ENCODE measurements at regions not wholly inside any gene's neighbourhood (a gene's known extent, or its start where the extent isn't known, plus 50 kb on each side); places are given as distances from the start of the nearest gene placed in this dataset.

DNA sequence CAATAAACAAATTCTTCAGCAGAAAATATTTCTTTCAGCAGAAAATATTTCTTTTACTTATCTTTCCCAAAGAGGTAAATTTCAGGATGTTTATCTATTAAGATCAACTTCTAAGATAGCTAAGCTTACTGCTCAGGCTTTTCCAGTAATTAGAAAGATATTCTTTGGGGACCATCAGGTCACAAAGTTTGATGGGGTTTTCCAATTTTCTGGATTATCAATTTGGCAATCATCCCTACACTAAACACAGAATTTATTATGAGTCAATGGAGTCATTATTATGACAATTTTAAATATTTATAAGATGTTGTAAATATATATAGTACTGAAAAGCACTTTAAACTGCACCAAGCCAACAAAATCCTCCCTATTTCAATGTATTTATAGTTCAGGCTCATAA lies 137.6 kb downstream of the AKAP11 start:
- H3K9me3 Mint-ChIP-seq (ENCODE audit: low read depth) = no peaks in the 10 kb centered on the region
- no peak overlapping the region for H3K4me3 Mint-ChIP-seq (ENCODE audit: low read depth)
- H3K36me3 Mint-ChIP-seq (ENCODE audit: insufficient read depth) = no peaks in the 10 kb centered on the region
- H3K27ac Mint-ChIP-seq = no peak overlapping the region
- no peak for DNase-seq (ENCODE audit: low spot score, unreplicated experiment)
- TF ChIP-seq CTCF (IDR thresholded peaks at IDR 0.05; ENCODE audit: unreplicated experiment) = no peak
- peaks cover 3% of the 10 kb centered on the region for H3K27me3 Mint-ChIP-seq
- no peaks in the 10 kb centered on the region for H3K4me1 Mint-ChIP-seq (ENCODE audit: low read depth)

DNA sequence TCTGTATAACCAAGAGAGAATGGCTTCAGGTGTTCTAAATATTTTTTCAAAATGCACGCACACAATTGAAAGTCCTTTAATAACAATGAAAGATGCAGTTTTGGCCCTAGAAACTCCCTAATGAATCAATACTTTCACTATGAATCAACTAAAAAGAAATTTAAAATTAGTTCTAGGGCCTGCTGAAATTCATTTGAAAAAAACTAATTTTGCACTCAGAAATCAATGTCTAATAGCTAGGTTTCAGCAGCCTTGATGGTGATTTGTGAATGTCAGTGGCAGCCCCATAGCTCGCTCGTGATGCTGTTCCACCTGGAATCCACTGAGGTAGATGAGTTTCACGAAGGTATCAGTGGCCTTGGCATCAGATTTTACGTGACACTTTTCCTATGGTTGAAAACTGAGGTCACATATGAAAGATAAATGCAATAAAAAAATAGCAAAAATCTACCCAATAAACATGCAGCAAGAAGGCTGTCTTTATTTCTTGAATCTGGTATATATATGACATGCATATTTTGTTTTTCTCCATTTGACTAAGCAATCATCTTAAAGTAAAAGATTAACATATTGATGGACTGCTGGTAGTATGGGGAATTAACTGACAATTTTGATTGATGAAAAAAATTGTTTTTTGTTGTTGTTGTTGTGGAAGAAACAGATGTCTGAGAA lies 141.0 kb downstream of the AKAP11 start:
- no peak for TF ChIP-seq CTCF (IDR thresholded peaks at IDR 0.05; ENCODE audit: unreplicated experiment)
- H3K27me3 Mint-ChIP-seq = no peaks in the 10 kb centered on the region
- H3K36me3 Mint-ChIP-seq (ENCODE audit: insufficient read depth) = no peaks in the 10 kb centered on the region
- no peaks in the 10 kb centered on the region for H3K9me3 Mint-ChIP-seq (ENCODE audit: low read depth)
- no peaks in the 10 kb centered on the region for H3K4me1 Mint-ChIP-seq (ENCODE audit: low read depth)
- no peak overlapping the region for H3K4me3 Mint-ChIP-seq (ENCODE audit: low read depth)
- no peak for DNase-seq (ENCODE audit: low spot score, unreplicated experiment)
- no peak overlapping the region for H3K27ac Mint-ChIP-seq

- no peaks in the 10 kb centered on the region for H3K36me3 Mint-ChIP-seq (ENCODE audit: insufficient read depth)
- H3K9me3 Mint-ChIP-seq (ENCODE audit: low read depth) = no peaks in the 10 kb centered on the region
- H3K4me3 Mint-ChIP-seq (ENCODE audit: low read depth) = no peak overlapping the region
- DNase-seq (ENCODE audit: low spot score, unreplicated experiment) = no peak
- no peak for TF ChIP-seq CTCF (IDR thresholded peaks at IDR 0.05; ENCODE audit: unreplicated experiment)
- no peaks in the 10 kb centered on the region for H3K4me1 Mint-ChIP-seq (ENCODE audit: low read depth)
- H3K27me3 Mint-ChIP-seq = no peaks in the 10 kb centered on the region
- H3K27ac Mint-ChIP-seq = no peak overlapping the region
These were observed 141.5 kb downstream of the AKAP11 start for GRCh38 chr13:42413484-42413815.

- Mint-ChIP-seq H3K27ac (no peak overlapping the region), H3K36me3 (ENCODE audit: insufficient read depth) (no peaks in the 10 kb centered on the region), H3K9me3 (ENCODE audit: low read depth) (no peaks in the 10 kb centered on the region), H3K27me3 (peaks cover 2% of the 10 kb centered on the region), H3K4me3 (ENCODE audit: low read depth) (no peak overlapping the region), H3K4me1 (ENCODE audit: low read depth) (no peaks in the 10 kb centered on the region)
- no peak for TF ChIP-seq CTCF (IDR thresholded peaks at IDR 0.05; ENCODE audit: unreplicated experiment)
- DNase-seq (ENCODE audit: low spot score, unreplicated experiment) = no peak
These were observed 145.7 kb downstream of the AKAP11 start for GRCh38 chr13:42417626-42418025.

- Mint-ChIP-seq H3K27me3 (peaks cover 2% of the 10 kb centered on the region), H3K4me3 (ENCODE audit: low read depth) (no peak overlapping the region), H3K4me1 (ENCODE audit: low read depth) (no peaks in the 10 kb centered on the region), H3K27ac (no peak overlapping the region), H3K36me3 (ENCODE audit: insufficient read depth) (no peaks in the 10 kb centered on the region), H3K9me3 (ENCODE audit: low read depth) (no peaks in the 10 kb centered on the region)
- TF ChIP-seq CTCF (IDR thresholded peaks at IDR 0.05; ENCODE audit: unreplicated experiment) = no peak
- no peak for DNase-seq (ENCODE audit: low spot score, unreplicated experiment)
These were observed 146.2 kb downstream of the AKAP11 start for GRCh38 chr13:42418184-42418583.
